GM12872 (cell line): ENCODE measurements at regions not wholly inside any gene's neighbourhood (a gene's known extent, or its start where the extent isn't known, plus 50 kb on each side); places are given as distances from the start of the nearest gene placed in this dataset.

Experiments
- CTCF ChIP-seq: IDR thresholded peaks from 3 replicates; pipeline ENCODE4 v1.5.1; 2011; ENCODE audit warnings: low read depth, mild to moderate bottlenecking, low read length, moderate library complexity; ENCODE audit not compliant: insufficient read depth

DNA sequence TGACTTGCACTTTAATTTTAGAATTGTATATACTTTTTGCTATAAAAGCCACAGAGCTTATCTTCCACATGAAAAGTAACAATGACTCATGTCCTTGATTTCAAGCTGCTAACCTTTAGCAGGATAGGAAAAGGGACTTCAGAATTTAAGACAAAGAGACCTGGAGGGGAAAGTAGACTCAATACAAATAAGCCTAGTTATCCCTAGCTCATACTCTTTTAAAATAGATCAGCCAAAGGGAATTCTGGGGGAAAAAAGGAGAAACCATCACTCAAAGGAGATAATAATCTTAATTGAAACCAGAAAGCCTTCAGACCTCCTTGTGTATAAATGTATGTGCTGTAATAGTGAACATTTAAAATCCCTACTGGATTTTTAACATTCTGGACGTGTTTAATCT is 930.3 kb downstream of the NTRK3 start:
- TF ChIP-seq CTCF, result no peak

GRCh38 chr15:87322870-87323269 is 933.7 kb downstream of the NTRK3 start:
- no peak for TF ChIP-seq CTCF

GRCh38 chr15:87322265-87322664 is 934.3 kb downstream of the NTRK3 start:
- no peak for TF ChIP-seq CTCF

DNA sequence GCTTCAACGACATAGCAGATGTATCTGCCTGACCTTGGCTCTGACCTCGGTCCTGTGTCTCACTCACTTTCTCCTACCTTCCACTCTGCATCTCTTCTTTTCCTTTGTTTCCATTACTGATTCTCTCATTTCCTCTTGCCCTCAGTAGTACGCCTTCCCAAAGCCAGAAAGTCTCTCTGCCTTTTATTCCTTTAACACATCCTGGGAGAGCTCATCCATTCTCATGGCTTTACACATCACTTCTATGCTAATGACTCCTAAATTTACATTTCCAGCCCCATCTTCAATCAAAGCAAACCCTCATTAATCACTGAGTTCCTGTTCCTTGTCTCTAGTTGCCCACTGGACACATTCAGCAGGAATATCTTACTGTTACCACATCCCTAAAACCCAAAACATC is 938.6 kb downstream of the NTRK3 start:
- TF ChIP-seq CTCF, result no peak

GRCh38 chr15:87312221-87312620 is 944.3 kb downstream of the NTRK3 start:
- no peak for TF ChIP-seq CTCF

GRCh38 chr15:87300146-87300545 is 956.4 kb downstream of the NTRK3 start:
- TF ChIP-seq CTCF, result no peak

DNA sequence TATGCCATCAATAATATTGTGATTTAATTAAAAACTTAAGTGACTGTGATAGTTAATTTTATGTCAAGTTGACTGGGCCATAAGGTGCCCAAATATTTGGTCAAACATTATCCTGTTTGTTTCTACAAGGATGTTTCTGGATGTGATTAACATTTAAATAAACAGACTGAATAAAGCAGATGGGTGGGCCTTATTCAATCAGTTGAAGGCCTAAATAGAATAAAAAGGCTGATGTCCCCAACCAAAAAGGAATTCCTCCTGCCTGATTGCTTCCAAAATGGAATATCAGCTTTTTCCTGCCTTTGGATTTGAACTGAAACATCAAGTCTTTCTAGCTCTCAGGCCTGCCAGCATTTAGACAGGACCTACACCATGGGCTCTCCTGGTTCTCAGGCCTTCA is 961.7 kb downstream of the NTRK3 start:
- TF ChIP-seq CTCF, result no peak

GRCh38 chr15:87293031-87293430 is 963.5 kb downstream of the NTRK3 start:
- no peak for TF ChIP-seq CTCF
